ENCODE measurements at regions not wholly inside any gene's neighbourhood (a gene's known extent, or its start where the extent isn't known, plus 50 kb on each side); places are given as distances from the start of the nearest gene placed in this dataset.

DNA sequence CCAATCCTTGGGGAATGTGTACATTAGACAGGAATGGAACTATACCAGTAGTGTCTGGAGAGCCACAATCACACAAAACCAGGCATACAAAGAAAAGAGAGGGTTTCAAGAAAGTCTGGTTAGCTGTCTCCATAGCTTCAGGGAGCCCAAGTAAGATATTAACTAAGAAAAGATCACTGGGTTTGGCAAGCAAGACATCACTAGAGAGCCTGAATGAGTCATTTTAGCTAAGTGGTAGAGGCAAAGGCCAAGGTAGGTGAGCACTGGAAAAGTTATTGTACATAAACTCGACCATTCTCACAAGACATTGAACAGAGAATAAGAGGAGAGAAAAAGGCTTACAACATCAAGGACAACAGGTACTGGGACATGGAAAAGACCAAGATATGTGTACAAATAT is 143.8 kb upstream of the ARL4C start:
- DNase-seq (ENCODE audit: low read depth): no peak

- DNase-seq (ENCODE audit: low read depth): no peak
Observed at GRCh38 chr2:234638966-234639365, 142.1 kb upstream of the ARL4C start.

DNA sequence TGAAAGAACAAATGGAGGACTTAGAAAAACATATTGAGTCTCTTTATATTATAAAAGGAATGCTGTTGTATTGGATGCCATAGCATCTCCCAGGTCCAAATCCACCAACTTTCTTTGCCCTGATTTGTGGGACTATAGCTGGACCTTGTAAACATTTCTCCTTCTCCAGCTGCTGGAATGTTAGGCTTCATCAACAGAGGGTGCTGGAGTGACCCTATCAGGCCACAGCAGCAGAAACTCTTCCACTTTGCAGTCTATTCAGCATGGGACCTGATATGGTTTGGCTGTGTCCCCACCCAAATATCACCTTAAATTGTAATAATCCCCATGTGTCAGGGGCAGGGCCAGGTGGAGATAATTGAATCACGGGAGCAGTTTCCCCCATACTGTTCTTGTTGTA is 138.4 kb upstream of the ARL4C start:
- DNase-seq (ENCODE audit: low read depth): no peak

- DNase-seq (ENCODE audit: low read depth): no peak
Observed at GRCh38 chr2:234633581-234634230, 136.8 kb upstream of the ARL4C start.

DNA sequence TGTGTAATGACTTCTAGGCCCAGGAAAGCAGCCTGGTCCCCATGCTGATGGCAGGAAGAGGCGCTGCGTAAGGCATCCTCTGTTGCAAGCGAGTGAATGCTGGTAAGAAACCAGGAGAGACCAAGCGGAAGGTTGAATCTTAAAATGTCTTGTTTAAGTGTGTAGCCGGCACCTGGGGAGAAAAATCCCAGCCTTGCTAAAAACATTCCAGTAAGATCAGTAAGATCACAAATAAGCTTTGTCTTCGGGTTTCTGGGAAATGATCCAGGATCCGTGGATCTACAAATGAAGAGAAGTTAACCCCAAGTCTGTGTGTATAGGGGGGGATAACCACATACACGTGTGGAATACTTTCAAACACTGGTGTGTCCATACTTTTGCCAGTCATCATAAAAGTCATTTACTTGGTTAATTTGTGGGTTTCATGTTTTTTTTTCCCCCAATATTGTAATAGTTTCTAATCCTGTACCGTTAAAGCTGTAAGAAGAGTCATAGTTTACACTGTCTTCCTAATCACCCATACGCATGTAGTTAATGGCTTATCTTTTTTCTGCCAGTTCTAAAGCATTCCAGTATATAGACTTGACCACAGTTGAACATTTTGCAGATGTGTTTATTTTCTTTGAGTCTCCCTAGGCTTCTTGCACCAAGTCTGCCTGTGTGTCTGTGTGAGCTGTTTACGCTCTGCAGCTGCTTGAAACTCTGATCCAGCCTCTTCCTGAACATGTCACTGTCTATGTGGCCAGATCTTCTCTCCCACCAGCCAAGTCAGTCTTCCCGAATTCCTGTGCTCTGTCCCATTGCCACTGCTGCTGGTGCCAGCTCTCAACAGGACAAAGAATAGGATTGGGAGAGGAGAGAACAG is 135.9 kb upstream of the ARL4C start:
- DNase-seq (ENCODE audit: low read depth): peak; percentile 82

- no peak for DNase-seq (ENCODE audit: low read depth)
Observed at GRCh38 chr2:234631646-234632514, 135.0 kb upstream of the ARL4C start.

DNA sequence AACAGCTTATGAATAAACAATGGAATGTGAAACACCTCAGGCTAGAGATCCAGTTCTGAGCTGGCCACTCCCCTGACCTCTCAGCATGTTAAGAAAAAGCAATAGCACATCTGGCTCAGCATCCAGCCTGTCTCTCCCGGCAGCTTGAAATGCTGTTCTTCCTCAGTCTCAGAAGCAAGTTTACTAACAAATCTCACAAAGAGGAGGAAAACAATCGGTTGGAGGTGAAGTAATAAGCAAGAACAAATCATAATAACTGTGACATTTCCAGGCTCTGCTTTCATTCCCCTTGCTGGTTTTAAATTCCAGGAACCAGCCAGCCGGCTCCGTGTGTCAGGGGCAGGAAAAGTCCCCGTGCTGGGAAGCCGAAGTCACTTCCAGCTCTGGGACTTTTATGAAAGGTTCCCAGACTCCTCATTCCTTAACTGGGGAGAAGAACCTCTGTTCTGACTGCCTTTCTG is 133.9 kb upstream of the ARL4C start:
- no peak for DNase-seq (ENCODE audit: low read depth)

GRCh38 chr2:234629596-234629995 is 132.7 kb upstream of the ARL4C start:
- DNase-seq (ENCODE audit: low read depth): no peak

- DNase-seq (ENCODE audit: low read depth): no peak
Observed at GRCh38 chr2:234628953-234629352, 132.1 kb upstream of the ARL4C start.

- DNase-seq (ENCODE audit: low read depth): no peak
Observed at GRCh38 chr2:234627308-234627707, 130.4 kb upstream of the ARL4C start.

GRCh38 chr2:234626566-234627130 is 129.8 kb upstream of the ARL4C start:
- no peak for DNase-seq (ENCODE audit: low read depth)

DNA sequence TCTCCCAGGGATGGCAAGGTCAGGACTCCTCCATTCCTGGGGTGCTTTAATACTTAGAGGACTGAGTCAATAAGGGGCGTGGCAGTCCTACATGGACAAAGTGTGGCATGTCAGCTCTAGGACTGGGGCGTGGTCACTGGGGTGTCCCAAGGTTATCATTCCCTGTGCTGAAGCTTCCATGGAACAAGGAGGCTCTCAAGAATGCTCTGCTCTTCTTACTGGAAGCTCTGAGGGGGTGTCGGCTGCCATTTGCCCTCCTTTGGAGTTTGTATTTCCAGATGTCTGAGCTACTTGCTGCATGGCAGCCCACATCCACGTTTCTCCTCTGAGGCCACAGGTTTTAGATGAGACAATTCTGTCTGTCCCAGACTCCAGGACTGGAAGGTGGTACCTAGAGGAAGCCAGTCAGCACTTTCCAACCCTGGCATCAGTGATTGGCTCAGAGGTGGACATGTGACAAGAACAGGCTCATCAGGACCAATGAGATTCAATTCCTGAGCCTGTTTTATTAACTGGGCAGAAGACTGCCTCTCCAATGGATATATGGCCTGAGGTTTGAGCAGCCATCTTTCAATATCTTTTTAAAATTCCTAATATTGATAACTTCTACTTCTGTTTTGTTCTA is 128.9 kb upstream of the ARL4C start:
- DNase-seq (ENCODE audit: low read depth): no peak

GRCh38 chr2:234623521-234623991 is 126.7 kb upstream of the ARL4C start:
- peak; percentile 62 for DNase-seq (ENCODE audit: low read depth)

DNA sequence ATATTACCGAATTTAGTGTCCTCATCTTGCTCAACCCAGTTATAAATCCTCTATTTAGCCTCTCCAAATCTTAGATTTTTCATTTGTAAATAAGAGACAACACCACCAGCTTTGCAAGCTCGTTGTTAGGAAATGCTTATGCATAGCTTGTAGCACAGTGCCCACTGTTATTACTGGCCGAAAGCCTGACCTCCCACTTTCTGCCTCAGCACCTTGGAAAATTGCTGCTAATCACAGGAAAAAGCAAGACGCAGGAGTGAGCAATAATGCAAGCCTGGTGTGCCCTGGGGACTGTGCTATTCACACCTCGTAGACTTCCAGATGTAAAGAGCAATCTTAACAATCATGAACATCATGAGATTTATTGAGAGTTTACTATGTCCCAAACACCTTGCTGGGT is 124.2 kb upstream of the ARL4C start:
- DNase-seq (ENCODE audit: low read depth): no peak

GRCh38 chr2:234620018-234620417 is 123.1 kb upstream of the ARL4C start:
- DNase-seq (ENCODE audit: low read depth): peak; percentile 61

DNA sequence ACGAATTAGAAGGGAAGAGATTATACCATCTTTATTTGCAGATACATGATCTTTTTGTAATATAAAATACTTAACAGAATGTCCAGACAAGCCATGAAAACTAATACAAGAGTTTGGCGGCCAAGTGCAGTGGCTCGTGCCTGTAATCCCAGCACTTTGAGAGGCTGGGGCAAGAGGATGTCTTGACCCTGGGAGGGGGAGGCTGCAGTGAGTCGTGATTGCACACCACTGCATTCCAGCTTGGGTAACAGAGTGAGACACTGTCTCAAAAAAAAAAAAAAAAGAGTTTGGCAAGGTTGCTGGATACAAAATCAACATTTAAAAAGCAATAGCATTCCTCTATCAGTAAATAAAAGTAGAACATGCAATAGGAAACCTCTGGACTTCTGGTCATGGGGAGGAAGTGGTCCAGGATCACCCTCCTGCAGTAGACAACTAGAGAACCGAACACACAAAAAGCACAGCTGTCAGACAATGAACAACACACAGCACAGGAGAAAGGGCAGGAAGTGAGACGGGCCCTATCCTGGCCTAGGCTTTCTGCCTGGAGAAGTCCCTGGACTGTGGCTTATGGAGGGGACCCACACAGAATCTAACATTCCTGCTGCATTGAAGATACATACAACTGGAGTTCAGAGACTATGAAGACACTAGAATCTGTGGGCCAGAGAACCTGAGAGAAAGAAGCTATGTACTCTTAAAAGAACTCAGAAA is 118.9 kb upstream of the ARL4C start:
- DNase-seq (ENCODE audit: low read depth): no peak

GRCh38 chr2:234611209-234611608 is 114.3 kb upstream of the ARL4C start:
- no peak for DNase-seq (ENCODE audit: low read depth)

DNA sequence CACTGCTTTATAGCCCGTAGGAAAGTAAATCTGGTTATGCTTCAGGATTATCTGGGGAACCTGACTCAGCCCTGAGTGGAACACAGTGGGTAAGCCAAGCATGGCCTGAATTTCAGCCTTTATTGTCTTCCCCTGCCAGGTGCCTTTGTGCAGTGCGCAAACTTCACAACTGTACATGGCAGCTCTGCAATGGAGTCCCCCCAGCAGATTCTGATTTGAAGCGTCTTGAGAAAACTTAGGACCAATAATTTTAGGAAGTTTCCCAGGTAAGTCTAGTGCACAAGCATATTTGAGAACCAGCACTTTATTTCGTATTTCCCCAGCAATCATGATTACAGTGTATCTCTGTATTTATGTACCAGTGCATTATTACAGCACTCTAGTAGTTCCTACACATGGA is 112.1 kb upstream of the ARL4C start:
- DNase-seq (ENCODE audit: low read depth): no peak

- DNase-seq (ENCODE audit: low read depth): no peak
Observed at GRCh38 chr2:234607691-234608090, 110.8 kb upstream of the ARL4C start.

DNA sequence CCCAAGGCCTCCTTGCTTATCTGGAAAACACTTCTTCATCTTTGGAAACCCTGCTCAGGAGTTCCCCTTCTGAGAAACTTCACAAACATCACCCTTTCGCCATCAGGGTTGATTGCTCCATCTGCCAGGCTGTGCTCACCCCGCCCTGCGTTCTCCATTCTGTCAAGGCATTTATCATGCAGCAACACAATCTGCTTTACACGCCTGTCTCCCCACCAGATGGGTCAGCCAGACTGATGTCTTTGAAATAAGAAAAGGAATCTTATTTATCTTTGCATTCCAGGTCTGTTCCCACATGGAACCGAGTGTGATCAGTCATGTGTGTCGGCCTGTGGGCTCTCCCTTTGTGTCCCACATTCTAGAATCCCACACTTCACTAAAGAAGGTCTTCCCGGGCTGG is 110.0 kb upstream of the ARL4C start:
- DNase-seq (ENCODE audit: low read depth): no peak

GRCh38 chr2:234603619-234604018 is 106.7 kb upstream of the ARL4C start:
- no peak for DNase-seq (ENCODE audit: low read depth)
